Neutrophil (primary cell): ENCODE measurements at regions not wholly inside any gene's neighbourhood (a gene's known extent, or its start where the extent isn't known, plus 50 kb on each side); places are given as distances from the start of the nearest gene placed in this dataset.

Source experiments
- H3K27ac ChIP-seq: fragments of 200-600 bp; sonication (generic); 2 replicates; pipeline ENCODE4 v1.5.1; 2016; ENCODE audit warnings: mild to moderate bottlenecking, moderate library complexity
- H3K27me3 ChIP-seq: fragments of 200-600 bp; sonication (generic); 2 replicates; pipeline ENCODE4 v1.6.0; 2016; ENCODE audit warnings: mild to moderate bottlenecking
- H3K36me3 ChIP-seq: fragments of 200-600 bp; sonication (generic); 2 replicates; pipeline ENCODE4 v1.5.1; 2017
- H3K4me1 ChIP-seq, 2 experiments: fragments of 200-600 bp in 1 of 2; sonication (generic) in 1 of 2; 1 replicate in 1 of 2; 2 replicates in 1 of 2; pipeline versions ENCODE4 v1.5.1 to v1.6.1; 2013 to 2016; ENCODE audit warnings: low read depth in 1 of 2, low read length in 1 of 2, mild to moderate bottlenecking in 1 of 2, moderate library complexity in 1 of 2; ENCODE audit not compliant: control insufficient read depth in 1 of 2, insufficient read depth in 1 of 2
- H3K4me3 ChIP-seq, 2 experiments: fragments of 200-600 bp in 1 of 2; sonication (generic) in 1 of 2; 1 replicate in 1 of 2; 2 replicates in 1 of 2; pipeline ENCODE4 v1.5.1; 2013 to 2016; ENCODE audit warnings: low read depth in 1 of 2, low read length in 1 of 2, mild to moderate bottlenecking in 1 of 2, moderate library complexity in 1 of 2
- H3K9me3 ChIP-seq: fragments of 200-600 bp; sonication (generic); 2 replicates; pipeline ENCODE4 v1.5.1; 2016
- TF ChIP-seq, protein P1 (sequence below): fragments of 200-600 bp; sonication (generic); IDR thresholded peaks from 2 replicates; pipeline ENCODE4 v1.5.1; 2016; ENCODE audit warnings: antibody characterized with exemption

DNA sequence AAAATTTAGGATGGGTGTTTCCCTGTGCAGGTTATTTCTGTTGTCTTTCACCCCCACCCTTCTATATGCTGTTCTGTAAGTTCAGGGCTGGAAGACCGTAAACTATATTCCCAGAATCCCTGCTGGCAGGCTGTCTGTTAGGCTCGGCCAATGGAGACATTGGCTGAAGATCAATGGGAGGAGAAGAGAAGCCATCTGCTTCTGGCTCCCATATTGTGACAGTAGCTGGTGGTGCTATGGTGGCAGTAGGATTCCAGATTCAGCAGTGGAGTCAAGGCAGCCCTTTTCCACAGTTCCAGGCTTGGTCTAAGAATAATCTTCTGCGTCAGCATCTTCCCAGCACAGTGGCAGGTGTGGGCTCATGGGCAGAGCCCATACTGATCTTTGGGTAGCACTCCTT is 226.6 kb downstream of the ABHD5 start:
- H3K36me3 ChIP-seq = no peaks in the 10 kb centered on the region
- TF ChIP-seq, protein P1, sequence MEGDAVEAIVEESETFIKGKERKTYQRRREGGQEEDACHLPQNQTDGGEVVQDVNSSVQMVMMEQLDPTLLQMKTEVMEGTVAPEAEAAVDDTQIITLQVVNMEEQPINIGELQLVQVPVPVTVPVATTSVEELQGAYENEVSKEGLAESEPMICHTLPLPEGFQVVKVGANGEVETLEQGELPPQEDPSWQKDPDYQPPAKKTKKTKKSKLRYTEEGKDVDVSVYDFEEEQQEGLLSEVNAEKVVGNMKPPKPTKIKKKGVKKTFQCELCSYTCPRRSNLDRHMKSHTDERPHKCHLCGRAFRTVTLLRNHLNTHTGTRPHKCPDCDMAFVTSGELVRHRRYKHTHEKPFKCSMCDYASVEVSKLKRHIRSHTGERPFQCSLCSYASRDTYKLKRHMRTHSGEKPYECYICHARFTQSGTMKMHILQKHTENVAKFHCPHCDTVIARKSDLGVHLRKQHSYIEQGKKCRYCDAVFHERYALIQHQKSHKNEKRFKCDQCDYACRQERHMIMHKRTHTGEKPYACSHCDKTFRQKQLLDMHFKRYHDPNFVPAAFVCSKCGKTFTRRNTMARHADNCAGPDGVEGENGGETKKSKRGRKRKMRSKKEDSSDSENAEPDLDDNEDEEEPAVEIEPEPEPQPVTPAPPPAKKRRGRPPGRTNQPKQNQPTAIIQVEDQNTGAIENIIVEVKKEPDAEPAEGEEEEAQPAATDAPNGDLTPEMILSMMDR = no peak
- peaks cover 28% of the 10 kb centered on the region for H3K27me3 ChIP-seq

DNA sequence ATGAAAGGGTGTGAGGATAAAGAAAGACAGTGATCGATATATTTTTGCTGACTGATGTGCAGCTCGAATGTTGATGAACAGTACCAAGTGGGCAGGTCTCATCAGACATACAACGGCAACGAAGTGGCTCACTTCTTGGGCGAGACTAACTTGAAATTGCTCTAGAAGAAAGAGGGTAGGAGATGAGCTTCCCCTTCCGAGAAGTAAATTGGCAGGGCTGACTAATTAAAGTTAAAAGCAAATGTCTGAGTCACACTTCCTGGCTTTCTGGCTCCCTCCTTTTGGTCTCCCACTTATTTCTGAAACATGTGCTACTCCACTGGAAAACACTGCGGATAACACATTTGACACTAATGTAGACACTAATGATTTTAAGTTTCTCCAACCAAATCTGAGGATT is 228.3 kb downstream of the ABHD5 start:
- Histone ChIP-seq H3K4me1 (no peaks in the 10 kb centered on the region), H3K9me3 (no peaks in the 10 kb centered on the region), H3K27me3 (peaks cover 44% of the 10 kb centered on the region), H3K27ac (no peak overlapping the region), H3K4me3 (no peak overlapping the region), H3K36me3 (no peaks in the 10 kb centered on the region)
- TF ChIP-seq, protein P1 = no peak

More for the DNA sequence above, 226.6 kb downstream of the ABHD5 start:
- Histone ChIP-seq H3K4me1 (no peaks in the 10 kb centered on the region), H3K4me3 (no peak overlapping the region), H3K9me3 (no peaks in the 10 kb centered on the region), H3K27ac (no peak overlapping the region)

DNA sequence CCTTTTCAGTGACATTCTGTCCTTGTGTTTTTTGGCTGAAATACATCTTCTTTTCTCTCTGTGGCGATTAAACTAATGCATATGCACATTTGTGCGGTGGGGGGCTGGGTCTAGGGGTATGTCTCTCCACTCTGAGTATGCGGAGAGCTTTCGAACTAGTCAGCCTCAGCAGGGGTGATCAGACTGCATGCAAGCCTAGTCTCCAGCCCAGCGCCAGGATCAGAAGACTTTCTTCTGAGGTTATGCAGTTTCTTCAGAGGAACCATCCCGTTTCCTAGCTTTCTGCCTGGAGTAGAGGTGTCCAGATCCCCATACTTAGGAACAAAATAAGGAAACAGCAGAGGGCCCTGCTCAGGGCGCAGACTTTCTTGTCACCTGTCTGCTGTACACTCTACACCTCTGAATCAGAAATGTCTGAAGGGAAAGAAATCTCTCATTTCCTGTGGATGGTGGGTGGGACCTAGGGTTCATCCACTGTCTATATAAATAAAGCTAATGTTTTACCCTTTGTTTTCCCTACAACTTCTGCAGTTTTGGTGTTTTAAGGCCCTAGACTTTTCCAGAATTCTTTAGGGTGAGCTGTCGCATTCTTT is 230.4 kb downstream of the ABHD5 start:
- H3K4me3 ChIP-seq = no peak overlapping the region
- H3K36me3 ChIP-seq = no peaks in the 10 kb centered on the region
- TF ChIP-seq, protein P1 = no peak
- H3K27ac ChIP-seq = no peak overlapping the region
- peaks cover 57% of the 10 kb centered on the region for H3K27me3 ChIP-seq
- H3K4me1 ChIP-seq = no peaks in the 10 kb centered on the region
- no peaks in the 10 kb centered on the region for H3K9me3 ChIP-seq

DNA sequence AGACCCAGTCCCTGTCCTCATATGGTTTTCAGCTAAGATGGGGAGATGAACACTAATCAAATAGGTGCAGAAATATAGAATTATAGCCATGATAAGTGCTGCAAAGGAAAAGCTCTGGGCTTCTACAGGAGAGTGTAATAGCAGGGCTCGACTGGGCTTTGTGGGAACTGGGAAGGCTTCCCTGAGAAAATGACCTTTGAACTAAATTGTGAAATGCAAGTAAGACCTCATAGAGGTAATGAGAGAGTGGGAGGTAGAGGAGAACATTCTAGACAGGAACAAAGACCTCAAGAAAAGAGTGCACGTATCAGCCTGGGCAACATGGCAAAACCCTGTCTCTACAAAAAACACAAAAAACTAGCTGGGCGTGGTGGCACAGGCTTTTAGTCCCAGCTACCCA is 231.6 kb downstream of the ABHD5 start:
- no peak overlapping the region for H3K27ac ChIP-seq
- no peaks in the 10 kb centered on the region for H3K36me3 ChIP-seq
- H3K4me3 ChIP-seq = no peak overlapping the region
- H3K9me3 ChIP-seq = no peaks in the 10 kb centered on the region
- H3K27me3 ChIP-seq = peaks cover 57% of the 10 kb centered on the region
- no peaks in the 10 kb centered on the region for H3K4me1 ChIP-seq
- TF ChIP-seq, protein P1 = no peak

DNA sequence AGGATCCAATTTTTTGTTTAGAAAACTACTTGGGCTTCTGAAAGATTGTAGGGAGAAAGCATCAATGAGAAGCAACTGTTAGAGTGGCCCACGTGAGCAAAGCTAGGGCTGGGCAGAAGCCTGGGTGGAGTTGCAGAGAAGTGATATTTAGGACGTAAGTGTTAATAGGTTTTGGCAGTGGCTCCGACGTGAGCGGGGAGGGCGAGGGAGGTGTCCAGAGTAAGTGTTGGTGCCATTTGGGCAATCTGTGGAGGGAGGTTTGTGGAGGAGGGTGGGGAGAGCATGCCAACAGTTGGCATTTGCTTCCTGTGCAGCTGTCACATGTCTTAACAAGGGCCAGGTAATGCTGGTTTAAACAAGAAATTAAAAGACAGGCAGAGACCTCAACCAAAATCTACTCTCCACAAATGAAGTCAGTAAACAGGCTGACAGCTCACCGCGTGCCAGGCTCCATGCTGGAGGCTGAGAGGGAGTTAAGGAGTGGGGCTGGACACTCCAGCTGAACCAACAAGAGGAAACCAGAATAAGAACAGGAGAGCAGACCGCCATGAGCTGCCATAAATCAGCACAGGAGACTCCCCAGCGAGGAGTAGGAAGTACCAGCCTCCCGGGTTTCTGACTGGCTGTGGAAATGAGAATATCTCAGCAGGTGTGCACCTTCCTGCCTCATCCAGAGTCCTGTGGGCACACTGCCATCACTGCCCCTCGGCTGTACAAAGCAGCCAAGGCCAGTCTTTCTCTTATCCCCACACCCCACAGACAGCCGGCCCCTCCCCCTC is 232.6 kb downstream of the ABHD5 start:
- no peaks in the 10 kb centered on the region for H3K9me3 ChIP-seq
- H3K36me3 ChIP-seq = no peaks in the 10 kb centered on the region
- no peaks in the 10 kb centered on the region for H3K4me1 ChIP-seq
- TF ChIP-seq, protein P1 = no peak
- peaks cover 59% of the 10 kb centered on the region for H3K27me3 ChIP-seq
- H3K4me3 ChIP-seq = no peak overlapping the region
- no peak overlapping the region for H3K27ac ChIP-seq
